T-helper 2 cell treated with Interferon-gamma antibody and Interleukin-4, amounts not matched to agents 5 μg/mL and 100 μg/mL, for 36 hours (primary cell): ENCODE measurements at regions not wholly inside any gene's neighbourhood (a gene's known extent, or its start where the extent isn't known, plus 50 kb on each side); places are given as distances from the start of the nearest gene placed in this dataset.

Experiments
- DNase-seq: peaks from one replicate; pipeline ENCODE4 v3.0.0; 2021; ENCODE audit warnings: low spot score
- H3K27ac Mint-ChIP-seq: one replicate; pipeline ENCODE4 v1.8.0; 2021; ENCODE audit warnings: mild to moderate bottlenecking, mixed read lengths
- H3K27me3 Mint-ChIP-seq: one replicate; pipeline ENCODE4 v1.8.0; 2021; ENCODE audit warnings: low read depth, mixed read lengths
- H3K36me3 Mint-ChIP-seq: one replicate; pipeline ENCODE4 v1.8.0; 2021; ENCODE audit warnings: low read depth, mixed read lengths
- H3K4me1 Mint-ChIP-seq: one replicate; pipeline ENCODE4 v1.8.0; 2021; ENCODE audit warnings: low read depth, mixed read lengths
- H3K4me3 Mint-ChIP-seq: one replicate; pipeline ENCODE4 v1.8.0; 2022; ENCODE audit warnings: mild to moderate bottlenecking, moderate library complexity, mixed read lengths
- H3K9me3 Mint-ChIP-seq: one replicate; pipeline ENCODE4 v1.8.0; 2021; ENCODE audit warnings: mixed read lengths

- Mint-ChIP-seq H3K9me3 (peaks cover 2% of the 10 kb centered on the region), H3K27me3 (no peaks in the 10 kb centered on the region), H3K4me1 (no peaks in the 10 kb centered on the region), H3K36me3 (no peaks in the 10 kb centered on the region), H3K27ac (no peak overlapping the region), H3K4me3 (no peak overlapping the region)
- DNase-seq: no peak
These were observed 618.7 kb downstream of the DIAPH3 start for GRCh38 chr13:59545007-59545406.

DNA sequence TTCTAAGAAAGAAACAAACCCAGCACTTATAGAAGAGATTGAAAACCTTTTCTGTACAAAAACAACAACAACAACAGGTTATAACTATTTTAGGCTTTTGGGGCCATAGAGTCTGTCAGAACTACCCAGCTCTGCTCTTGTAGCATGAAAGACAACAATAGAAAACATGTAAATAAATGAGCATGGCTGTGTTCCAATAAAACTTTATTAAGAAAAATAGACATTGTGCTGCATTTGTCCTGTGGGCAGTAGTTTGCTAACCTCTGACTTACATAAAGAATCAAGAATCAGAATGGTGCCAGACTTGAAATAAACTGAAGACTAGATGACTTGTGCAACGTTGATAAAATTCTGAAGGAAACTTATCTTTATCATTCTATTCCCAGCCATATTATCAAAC, 617.5 kb downstream of the DIAPH3 start:
- no peaks in the 10 kb centered on the region for H3K27me3 Mint-ChIP-seq
- no peaks in the 10 kb centered on the region for H3K36me3 Mint-ChIP-seq

GRCh38 chr13:59547950-59548349, 615.8 kb downstream of the DIAPH3 start:
- Mint-ChIP-seq H3K27ac (no peak overlapping the region), H3K9me3 (peaks cover 16% of the 10 kb centered on the region), H3K36me3 (no peaks in the 10 kb centered on the region), H3K27me3 (no peaks in the 10 kb centered on the region), H3K4me1 (no peaks in the 10 kb centered on the region), H3K4me3 (no peak overlapping the region)
- DNase-seq: no peak

More for the DNA sequence above, 617.5 kb downstream of the DIAPH3 start:
- no peaks in the 10 kb centered on the region for H3K4me1 Mint-ChIP-seq
- peaks cover 9% of the 10 kb centered on the region for H3K9me3 Mint-ChIP-seq
- H3K27ac Mint-ChIP-seq: no peak overlapping the region
- no peak for DNase-seq
- H3K4me3 Mint-ChIP-seq: no peak overlapping the region

DNA sequence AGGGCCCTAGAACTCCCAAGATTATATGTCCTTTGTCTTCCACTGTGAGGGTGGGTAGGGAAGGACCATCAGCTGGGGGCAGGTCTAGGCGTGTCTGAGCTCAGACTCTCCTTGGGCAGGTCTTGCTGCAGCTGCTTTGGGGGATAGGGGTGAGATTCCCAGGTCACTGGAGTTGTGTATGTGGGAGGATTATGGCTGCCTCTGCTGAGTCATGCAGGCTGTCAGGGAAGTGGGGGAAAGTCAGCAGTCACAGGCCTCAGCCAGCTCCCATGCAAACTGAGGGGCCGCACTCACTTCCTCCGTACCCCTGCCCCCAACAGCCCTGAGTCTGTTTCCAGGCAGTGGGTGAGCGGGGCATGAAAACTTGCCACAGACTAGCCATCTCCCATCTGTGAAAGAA, 600.8 kb downstream of the DIAPH3 start:
- no peaks in the 10 kb centered on the region for H3K4me1 Mint-ChIP-seq
- peaks cover 14% of the 10 kb centered on the region for H3K9me3 Mint-ChIP-seq
- no peaks in the 10 kb centered on the region for H3K36me3 Mint-ChIP-seq
- H3K27ac Mint-ChIP-seq: no peak overlapping the region
- no peak overlapping the region for H3K4me3 Mint-ChIP-seq
- DNase-seq: no peak
- H3K27me3 Mint-ChIP-seq: no peaks in the 10 kb centered on the region

- Mint-ChIP-seq H3K27me3 (no peaks in the 10 kb centered on the region), H3K27ac (no peak overlapping the region), H3K4me1 (no peaks in the 10 kb centered on the region), H3K36me3 (no peaks in the 10 kb centered on the region), H3K9me3 (peaks cover 14% of the 10 kb centered on the region), H3K4me3 (no peak overlapping the region)
- DNase-seq: no peak
These were observed 597.2 kb downstream of the DIAPH3 start for GRCh38 chr13:59566561-59566960.

DNA sequence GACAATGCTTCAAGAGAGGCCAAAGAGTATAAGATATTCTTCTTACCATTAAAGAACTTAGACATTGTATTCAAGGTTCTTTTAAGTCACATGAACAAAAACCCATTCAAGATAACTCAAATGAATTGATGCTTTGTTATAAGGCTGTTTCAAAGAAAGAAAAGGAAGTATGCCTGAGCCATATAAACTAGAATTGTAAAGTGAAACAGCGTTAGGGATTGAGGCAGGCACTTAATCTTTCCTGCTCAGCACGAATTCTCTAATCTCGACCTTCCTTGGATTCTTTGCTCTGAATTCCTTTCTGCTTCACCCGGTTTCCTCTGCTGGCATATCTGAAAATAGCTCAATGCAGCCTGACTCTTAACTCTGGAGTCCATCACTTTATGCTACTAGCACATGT, 595.4 kb downstream of the DIAPH3 start:
- H3K27ac Mint-ChIP-seq: no peak overlapping the region
- H3K4me1 Mint-ChIP-seq: no peaks in the 10 kb centered on the region

GRCh38 chr13:59570204-59570603, 593.5 kb downstream of the DIAPH3 start:
- Mint-ChIP-seq H3K4me3 (no peak overlapping the region), H3K4me1 (no peaks in the 10 kb centered on the region), H3K9me3 (no peaks in the 10 kb centered on the region), H3K27me3 (peaks cover 3% of the 10 kb centered on the region), H3K36me3 (no peaks in the 10 kb centered on the region), H3K27ac (no peak overlapping the region)
- DNase-seq: no peak

More for the DNA sequence above, 595.4 kb downstream of the DIAPH3 start:
- H3K4me3 Mint-ChIP-seq: no peak overlapping the region
- H3K36me3 Mint-ChIP-seq: no peaks in the 10 kb centered on the region
- DNase-seq: no peak
- H3K9me3 Mint-ChIP-seq: peaks cover 7% of the 10 kb centered on the region
- H3K27me3 Mint-ChIP-seq: no peaks in the 10 kb centered on the region

DNA sequence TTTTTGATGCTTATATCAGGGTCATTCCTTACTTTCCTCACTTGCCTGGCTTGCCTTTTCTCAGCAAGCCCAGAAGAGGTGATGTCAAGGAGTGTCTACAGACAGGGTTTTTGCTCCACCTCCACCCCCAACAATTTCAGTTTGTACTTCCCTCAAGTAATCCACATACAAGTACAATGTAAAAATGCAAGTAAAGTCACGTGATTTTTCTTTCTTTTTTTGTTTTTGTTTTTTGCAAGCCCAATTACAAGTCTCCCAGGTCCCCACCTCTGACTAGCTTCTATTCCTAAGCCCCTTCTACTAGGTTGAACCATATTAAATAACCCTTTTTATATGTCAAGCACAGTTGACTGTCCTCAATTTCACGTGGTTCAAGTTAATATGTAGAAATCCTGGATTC, 579.6 kb downstream of the DIAPH3 start:
- no peaks in the 10 kb centered on the region for H3K9me3 Mint-ChIP-seq
- H3K4me1 Mint-ChIP-seq: no peaks in the 10 kb centered on the region
- H3K4me3 Mint-ChIP-seq: no peak overlapping the region
- no peak overlapping the region for H3K27ac Mint-ChIP-seq
- no peaks in the 10 kb centered on the region for H3K36me3 Mint-ChIP-seq
- H3K27me3 Mint-ChIP-seq: peaks cover 3% of the 10 kb centered on the region
- no peak for DNase-seq

GRCh38 chr13:59584761-59585670, 578.7 kb downstream of the DIAPH3 start:
- Mint-ChIP-seq H3K4me3 (no peak overlapping the region), H3K4me1 (no peaks in the 10 kb centered on the region), H3K27me3 (peaks cover 3% of the 10 kb centered on the region), H3K36me3 (no peaks in the 10 kb centered on the region), H3K27ac (no peak overlapping the region), H3K9me3 (no peaks in the 10 kb centered on the region)
- no peak for DNase-seq

DNA sequence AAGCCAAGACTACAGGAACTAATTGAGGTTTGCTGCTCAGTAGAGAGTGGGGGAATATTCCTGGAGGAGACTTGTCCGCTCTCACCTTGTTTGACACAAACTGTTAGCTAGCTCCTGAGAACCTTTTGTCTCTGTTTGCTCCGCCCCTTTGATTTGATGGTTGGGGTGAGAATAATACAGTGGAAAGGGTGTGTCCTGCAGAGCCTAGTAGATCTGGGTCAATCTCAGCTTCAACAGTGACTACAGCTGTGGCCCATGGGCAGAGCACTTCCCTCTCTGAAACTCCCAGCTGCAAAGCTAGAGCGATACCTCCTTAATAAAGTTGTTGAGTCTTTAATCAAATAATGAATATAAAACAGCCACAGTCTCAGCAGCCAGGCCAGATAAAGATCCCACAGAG, 576.7 kb downstream of the DIAPH3 start:
- no peaks in the 10 kb centered on the region for H3K9me3 Mint-ChIP-seq
- no peak overlapping the region for H3K4me3 Mint-ChIP-seq
- DNase-seq: no peak
- peaks cover 3% of the 10 kb centered on the region for H3K27me3 Mint-ChIP-seq
- H3K36me3 Mint-ChIP-seq: no peaks in the 10 kb centered on the region
- no peak overlapping the region for H3K27ac Mint-ChIP-seq
- H3K4me1 Mint-ChIP-seq: no peaks in the 10 kb centered on the region

GRCh38 chr13:59587971-59588716, 575.6 kb downstream of the DIAPH3 start:
- no peak for DNase-seq
- Mint-ChIP-seq H3K9me3 (no peaks in the 10 kb centered on the region), H3K4me3 (no peak overlapping the region), H3K27ac (no peak overlapping the region), H3K36me3 (no peaks in the 10 kb centered on the region), H3K27me3 (peaks cover 3% of the 10 kb centered on the region), H3K4me1 (no peaks in the 10 kb centered on the region)

- Mint-ChIP-seq H3K4me3 (no peak overlapping the region), H3K27me3 (peaks cover 3% of the 10 kb centered on the region), H3K27ac (no peak overlapping the region), H3K9me3 (no peaks in the 10 kb centered on the region), H3K36me3 (no peaks in the 10 kb centered on the region), H3K4me1 (no peaks in the 10 kb centered on the region)
- DNase-seq: no peak
These were observed 575.0 kb downstream of the DIAPH3 start for GRCh38 chr13:59588717-59589067.

- peaks cover 14% of the 10 kb centered on the region for H3K9me3 Mint-ChIP-seq
- H3K36me3 Mint-ChIP-seq: no peaks in the 10 kb centered on the region
- no peaks in the 10 kb centered on the region for H3K4me1 Mint-ChIP-seq
- H3K4me3 Mint-ChIP-seq: no peak overlapping the region
- no peak for DNase-seq
- no peaks in the 10 kb centered on the region for H3K27me3 Mint-ChIP-seq
- no peak overlapping the region for H3K27ac Mint-ChIP-seq
These were observed 561.7 kb downstream of the DIAPH3 start for GRCh38 chr13:59601993-59602392.

- Mint-ChIP-seq H3K27me3 (no peaks in the 10 kb centered on the region), H3K9me3 (peaks cover 14% of the 10 kb centered on the region), H3K36me3 (no peaks in the 10 kb centered on the region)
These were observed 560.1 kb downstream of the DIAPH3 start for GRCh38 chr13:59603646-59604045.

More at GRCh38 chr13:59603646-59604045, 560.1 kb downstream of the DIAPH3 start:
- H3K4me3 Mint-ChIP-seq: no peak overlapping the region
- H3K4me1 Mint-ChIP-seq: no peaks in the 10 kb centered on the region
- no peak for DNase-seq
- no peak overlapping the region for H3K27ac Mint-ChIP-seq
